HEK293T (cell line): ENCODE measurements at regions not wholly inside any gene's neighbourhood (a gene's known extent, or its start where the extent isn't known, plus 50 kb on each side); places are given as distances from the start of the nearest gene placed in this dataset.

ENCODE experiments used
- FOXK2 ChIP-seq: fragments of 450-650 bp; IDR thresholded peaks from 2 replicates; pipeline ENCODE4 v1.6.1; 2016; ENCODE audit warnings: mild to moderate bottlenecking
- ZNF384 ChIP-seq: fragments of 450-650 bp; IDR thresholded peaks from 2 replicates; pipeline ENCODE4 v1.6.1; 2016

DNA sequence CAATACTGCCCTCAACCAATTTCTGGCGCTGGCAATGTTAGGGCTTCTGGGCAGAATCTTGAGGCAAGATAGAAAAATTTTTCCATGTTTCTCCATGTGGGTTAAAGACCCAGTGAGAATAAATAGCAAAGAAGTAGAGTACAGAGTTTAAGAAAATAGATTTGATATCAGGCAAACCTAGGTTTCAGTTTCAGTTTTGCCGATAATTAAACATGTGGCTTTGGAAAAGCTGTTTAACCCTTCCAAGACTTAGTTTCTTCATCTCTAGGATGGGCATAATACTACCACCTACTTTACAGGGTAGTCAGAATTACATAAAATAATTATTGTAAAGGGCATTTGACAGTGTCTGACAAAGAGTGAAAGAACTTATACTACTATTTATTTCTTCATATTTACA is 360.4 kb downstream of the PCNX1 start:
- no peak for TF ChIP-seq FOXK2
- TF ChIP-seq ZNF384: no peak
